GM12878 (cell line): ENCODE measurements at regions not wholly inside any gene's neighbourhood (a gene's known extent, or its start where the extent isn't known, plus 50 kb on each side); places are given as distances from the start of the nearest gene placed in this dataset.

Experiments used
- ATAC-seq: fragments of 200-7000 bp; cut with Tn5 transposase; 3 replicates; pipeline ENCODE4 v1.9.1; 2020; ENCODE audit warnings: mild to moderate bottlenecking, moderate library complexity
- BruUV-seq: library from RNA; stranded (reverse); fragments of 400-500 nt; replicated peaks from 2 replicates; lab custom pipeline; 2021; lab: Mats Ljungman, UMichigan
- CTCF ChIA-PET: fragments of 300-600 bp; sonication (Branson Sonifier 250); formaldehyde crosslinking; extraction: SDS; loops from one replicate; lab custom pipeline; 2021; ENCODE audit warnings: inconsistent platforms; lab: Yijun Ruan, JAX
- POLR2A ChIA-PET: fragments of 350-600 bp; formaldehyde crosslinking; extraction: SDS; loops from one replicate; lab custom pipeline; 2021; ENCODE audit warnings: inconsistent platforms; lab: Charles Lee
- RAD21 ChIA-PET: fragments of 300-600 bp; sonication (Branson Sonifier 250); formaldehyde crosslinking; loops from one replicate; lab custom pipeline; 2023; ENCODE audit warnings: antibody characterized with exemption; ENCODE audit not compliant: unreplicated experiment; lab: Charles Lee
- SMC1A ChIA-PET: fragments of 300-600 bp; sonication (Branson Sonifier 250); formaldehyde crosslinking; loops from one replicate; lab custom pipeline; 2023; ENCODE audit not compliant: unreplicated experiment, uncharacterized antibody; lab: Charles Lee
- DNase-seq: peaks from one replicate; pipeline ENCODE4 v3.0.0-alpha.2; 2011; ENCODE audit warnings: low read depth, low spot score
- FAIRE-seq: peaks from 3 replicates; lab custom pipeline; 2011; peaks lifted over from hg19 to GRCh38; lab: Jason Lieb, UNC
- H2AFZ ChIP-seq: 2 replicates; pipeline ENCODE4 v1.6.0; 2011; ENCODE audit warnings: low read depth, low read length, control low read depth; ENCODE audit not compliant: control insufficient read depth
- H3K27ac ChIP-seq: 2 replicates; pipeline ENCODE4 v1.5.1; 2011; ENCODE audit warnings: control low read depth; ENCODE audit not compliant: control insufficient read depth, insufficient read depth
- H3K27me3 ChIP-seq, 2 experiments: replicated peaks in 1 of 2; 2 replicates each; pipeline versions ENCODE4 v1.6.0 to v1.6.1; 2011; ENCODE audit warnings: low read length in 1 of 2; ENCODE audit not compliant: control insufficient read depth in 2 of 2, insufficient read depth in 2 of 2
- H3K36me3 ChIP-seq, 2 experiments: 2 replicates each; pipeline ENCODE4 v1.5.1; 2011; ENCODE audit warnings: low read length in 1 of 2; ENCODE audit not compliant: control insufficient read depth in 2 of 2, insufficient read depth in 2 of 2
- H3K4me1 ChIP-seq: 2 replicates; pipeline ENCODE4 v1.6.1; 2011; ENCODE audit warnings: mild to moderate bottlenecking, low read length, moderate library complexity, mixed read lengths; ENCODE audit not compliant: control insufficient read depth, insufficient read depth
- H3K4me2 ChIP-seq: 2 replicates; pipeline ENCODE4 v1.6.0; 2011; ENCODE audit warnings: control low read depth; ENCODE audit not compliant: control insufficient read depth, insufficient read depth
- H3K4me3 ChIP-seq: fragments of 200-600 bp; sonication (generic); 2 replicates; pipeline ENCODE4 v1.5.1; 2016
- H3K79me2 ChIP-seq: 2 replicates; pipeline ENCODE4 v1.6.0; 2011; ENCODE audit warnings: low read length; ENCODE audit not compliant: control insufficient read depth, insufficient read depth
- H3K9ac ChIP-seq: 2 replicates; pipeline ENCODE4 v1.8.0; 2011; ENCODE audit warnings: low read length, control low read depth, mixed read lengths; ENCODE audit not compliant: control insufficient read depth, insufficient read depth
- H3K9me3 ChIP-seq: replicated peaks from 3 replicates; pipeline ENCODE4 v1.5.1; 2011; ENCODE audit warnings: mild to moderate bottlenecking, low read length; ENCODE audit not compliant: control insufficient read depth, insufficient read depth
- H4K20me1 ChIP-seq: 2 replicates; pipeline ENCODE4 v1.6.0; 2011; ENCODE audit not compliant: control insufficient read depth, insufficient read depth
- BRCA1 ChIP-seq: IDR thresholded peaks from 2 replicates; pipeline ENCODE4 v1.6.1; 2011; ENCODE audit warnings: low read depth, low read length, improper control_type of control experiment
- CUX1 ChIP-seq: IDR thresholded peaks from 2 replicates; pipeline ENCODE4 v1.6.1; 2012; ENCODE audit warnings: improper control_type of control experiment, low read depth, low read length; ENCODE audit not compliant: insufficient replicate concordance
- GATAD2B ChIP-seq: fragments of 450-650 bp; conservative IDR thresholded peaks from 2 replicates; pipeline ENCODE4 v1.6.1; 2017; ENCODE audit warnings: low read depth, mild to moderate bottlenecking, moderate library complexity
- HDGF ChIP-seq: fragments of 450-650 bp; IDR thresholded peaks from 2 replicates; pipeline ENCODE4 v1.6.1; 2016; ENCODE audit warnings: antibody characterized with exemption
- KAT2A ChIP-seq: conservative IDR thresholded peaks from 2 replicates; pipeline ENCODE4 v1.6.1; 2011; ENCODE audit warnings: low read depth, low read length; ENCODE audit not compliant: control insufficient read depth
- LARP7 ChIP-seq: fragments of 450-650 bp; IDR thresholded peaks from 2 replicates; pipeline ENCODE4 v1.6.1; 2017; ENCODE audit warnings: mild to moderate bottlenecking
- MXI1 ChIP-seq: fragments of 150-350 bp; IDR thresholded peaks from 2 replicates; pipeline ENCODE4 v1.6.1; 2011; ENCODE audit warnings: low read depth, mild to moderate bottlenecking, inconsistent platforms, low read length, improper control_type of control experiment
- PAX8 ChIP-seq: fragments of 450-650 bp; IDR thresholded peaks from 2 replicates; pipeline ENCODE4 v1.6.1; 2017; ENCODE audit warnings: mild to moderate bottlenecking, moderate library complexity
- SIN3A ChIP-seq: IDR thresholded peaks from 2 replicates; pipeline ENCODE4 v1.6.1; 2012; ENCODE audit warnings: low read depth, low read length, improper control_type of control experiment
- SRF ChIP-seq, 2 experiments: IDR thresholded peaks; 2 replicates each; pipeline ENCODE4 v1.6.1; 2011; ENCODE audit warnings: low read depth in 2 of 2, low read length in 2 of 2, mild to moderate bottlenecking in 1 of 2, moderate library complexity in 1 of 2
- ZBTB40 ChIP-seq: fragments of 450-650 bp; IDR thresholded peaks from 2 replicates; pipeline ENCODE4 v1.6.1; 2016; ENCODE audit warnings: mild to moderate bottlenecking, moderate library complexity, borderline replicate concordance
- WGBS: methylation state at CpG from one replicate; pipeline ENCODE4 v1.1.6; 2016; ENCODE audit warnings: low lambda C conversion rate; ENCODE audit not compliant: insufficient replicate concordance, insufficient coverage; ENCODE audit errors: missing lambda C conversion rate; 5-methylcytosine and 5-hydroxymethylcytosine counted together
- in situ Hi-C: fragments of 300-500 bp; cut with MboI; formaldehyde crosslinking; loops from 9 replicates; pipeline ENCODE4 v1.14.3; 2018; ENCODE audit warnings: mixed read lengths
- intact Hi-C: fragments of 100-400 bp; cut with micrococcal nuclease; formaldehyde crosslinking; loops from one replicate; pipeline ENCODE4 v1.14.2; 2022; ENCODE audit not compliant: unreplicated experiment

DNA sequence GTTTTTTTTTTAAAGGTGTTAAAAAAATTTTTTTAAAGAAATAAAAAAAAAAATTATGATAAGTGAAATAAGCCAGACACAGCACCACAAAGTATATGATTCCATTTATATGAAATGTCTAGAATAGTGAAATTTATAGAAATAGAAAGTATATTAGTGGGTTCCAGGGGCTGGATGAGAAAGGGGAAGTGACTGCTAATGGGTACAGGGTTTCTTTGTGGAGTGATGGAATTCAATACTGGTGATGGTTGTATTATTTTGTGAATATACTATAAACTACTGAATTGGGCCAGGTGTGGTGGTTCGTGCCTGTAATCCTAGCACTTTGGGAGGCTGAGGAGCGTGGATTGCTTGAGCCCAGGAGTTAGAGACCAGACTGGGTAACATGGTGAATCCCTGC, 82.2 kb downstream of the KBTBD2 start:
- H3K27ac ChIP-seq: no peak overlapping the region
- ATAC-seq (no peak), DNase-seq (no peak), FAIRE-seq (no peak)
- no peaks in the 10 kb centered on the region for H3K36me3 ChIP-seq
- no peak for TF ChIP-seq LARP7
- no peak for TF ChIP-seq SRF (IDR thresholded peaks at IDR 0.05; ENCODE audit: low read depth in 2 of 2, low read length in 2 of 2)
- no peak for TF ChIP-seq CUX1
- TF ChIP-seq BRCA1: no peak
- TF ChIP-seq ZBTB40: no peak
- no peak for TF ChIP-seq KAT2A
- TF ChIP-seq PAX8: no peak
- TF ChIP-seq MXI1: no peak
- no peak for TF ChIP-seq SIN3A
- no peak for TF ChIP-seq HDGF
- TF ChIP-seq GATAD2B: no peak
- WGBS: 14% methylated on average over 2 of the region's 2 CpGs
- no peaks in the 10 kb centered on the region for H3K79me2 ChIP-seq
- ChIA-PET SMC1A (no interaction called here), POLR2A (no interaction called here), RAD21 (no interaction called here), CTCF (no interaction called here)
- H3K9me3 ChIP-seq: no peaks in the 10 kb centered on the region
- H3K4me1 ChIP-seq: no peaks in the 10 kb centered on the region
- H3K4me3 ChIP-seq: no peak overlapping the region
- H3K9ac ChIP-seq: no peak overlapping the region
- no peaks in the 10 kb centered on the region for H4K20me1 ChIP-seq
- intact Hi-C loops (no loop called here), in situ Hi-C loops (no loop called here)
- H3K4me2 ChIP-seq: no peak overlapping the region
- no peak overlapping the region for H2AFZ ChIP-seq
- BruUV-seq: no TSS peak
- H3K27me3 ChIP-seq: no peaks in the 10 kb centered on the region
